K562 (cell line): ENCODE measurements at regions not wholly inside any gene's neighbourhood (a gene's known extent, or its start where the extent isn't known, plus 50 kb on each side); places are given as distances from the start of the nearest gene placed in this dataset.

Experiments used
- CHAMP1 ChIP-seq: fragments of 450-650 bp; IDR thresholded peaks from 2 replicates; pipeline ENCODE4 v1.6.1; 2016; ENCODE audit warnings: mild to moderate bottlenecking
- DPF2 ChIP-seq: fragments of 450-650 bp; IDR thresholded peaks from 2 replicates; pipeline ENCODE4 v1.6.1; 2016
- ELK1 ChIP-seq: sonication (generic); formaldehyde crosslinking; IDR thresholded peaks from 2 replicates; pipeline ENCODE4 v1.8.1; 2022; ENCODE audit warnings: missing genetic modification reagents
- HNRNPK ChIP-seq: fragments of 200-400 bp; formaldehyde crosslinking; IDR thresholded peaks from one replicate; pipeline ENCODE4 v1.6.1; 2018; ENCODE audit warnings: mild to moderate bottlenecking, low read depth, low read length; ENCODE audit not compliant: poor library complexity, severe bottlenecking
- HOMEZ ChIP-seq: fragments of 250-450 bp; sonication (Bioruptor Pico); IDR thresholded peaks from 2 replicates; pipeline ENCODE4 v1.4.0; 2020; ENCODE audit warnings: mild to moderate bottlenecking, moderate library complexity
- KAT7 ChIP-seq: sonication (generic); formaldehyde crosslinking; IDR thresholded peaks from 2 replicates; pipeline ENCODE4 v1.8.0; 2022; ENCODE audit warnings: missing genetic modification reagents, mild to moderate bottlenecking, borderline replicate concordance
- KLF1 ChIP-seq: fragments of 450-650 bp; IDR thresholded peaks from 2 replicates; pipeline ENCODE4 v1.6.1; 2016; ENCODE audit warnings: missing genetic modification characterization, missing compliant biosample characterization
- MEF2A ChIP-seq: IDR thresholded peaks from 2 replicates; pipeline ENCODE4 v1.6.1; 2011; ENCODE audit warnings: low read depth, mild to moderate bottlenecking, low read length, moderate library complexity; ENCODE audit not compliant: control insufficient read depth
- MEIS2 ChIP-seq: fragments of 450-650 bp; IDR thresholded peaks from 2 replicates; pipeline ENCODE4 v1.6.1; 2014; ENCODE audit warnings: mild to moderate bottlenecking; ENCODE audit not compliant: partially characterized antibody
- NFE2 ChIP-seq: IDR thresholded peaks from 2 replicates; pipeline ENCODE4 v1.6.1; 2014; ENCODE audit warnings: antibody characterized with exemption, low read depth
- NR2C2 ChIP-seq, 2 experiments: fragments of 200-800 bp in 1 of 2; sonication (Bioruptor generic) in 1 of 2; sonication (generic) in 1 of 2; formaldehyde crosslinking in 1 of 2; IDR thresholded peaks; 2 replicates each; pipeline versions ENCODE4 v1.6.1 to v1.8.0; 2016 to 2022; ENCODE audit warnings: mild to moderate bottlenecking in 1 of 2, missing compliant biosample characterization in 1 of 2, missing genetic modification characterization in 1 of 2, missing genetic modification reagents in 1 of 2
- RBM14 ChIP-seq: fragments of 200-400 bp; formaldehyde crosslinking; IDR thresholded peaks from 2 replicates; pipeline ENCODE4 v1.6.1; 2018; ENCODE audit warnings: low read depth, mild to moderate bottlenecking, low read length, moderate library complexity, borderline replicate concordance; ENCODE audit not compliant: insufficient read depth
- SPI1 ChIP-seq: IDR thresholded peaks from 2 replicates; pipeline ENCODE4 v1.6.1; 2011; ENCODE audit warnings: low read depth, low read length, control low read depth, borderline replicate concordance
- SREBF2 ChIP-seq: sonication (generic); formaldehyde crosslinking; IDR thresholded peaks from 2 replicates; pipeline ENCODE4 v1.4.0; 2020; ENCODE audit warnings: mild to moderate bottlenecking, missing genetic modification reagents
- ZBTB17 ChIP-seq: fragments of 450-650 bp; formaldehyde crosslinking; IDR thresholded peaks from 2 replicates; pipeline ENCODE4 v1.4.0; 2020; ENCODE audit warnings: mild to moderate bottlenecking
- ZBTB7A ChIP-seq: IDR thresholded peaks from 2 replicates; pipeline ENCODE4 v1.6.1; 2011; ENCODE audit warnings: low read depth, mild to moderate bottlenecking, low read length, moderate library complexity, borderline replicate concordance; ENCODE audit not compliant: control insufficient read depth
- ZC3H11A ChIP-seq: IDR thresholded peaks from 2 replicates; pipeline ENCODE4 v1.6.1; 2012; ENCODE audit warnings: low read depth, low read length, improper control_type of control experiment
- ZC3H8 ChIP-seq: fragments of 450-650 bp; IDR thresholded peaks from 2 replicates; pipeline ENCODE4 v1.6.1; 2017
- ZFP1 ChIP-seq: fragments of 450-650 bp; formaldehyde crosslinking; IDR thresholded peaks from 2 replicates; pipeline ENCODE4 v1.4.0; 2020; ENCODE audit warnings: mild to moderate bottlenecking, mixed read lengths
- ZNF175 ChIP-seq: fragments of 200-800 bp; sonication (Bioruptor generic); IDR thresholded peaks from 2 replicates; pipeline ENCODE4 v1.6.1; 2016; ENCODE audit warnings: low read depth, mild to moderate bottlenecking, missing genetic modification characterization, missing compliant biosample characterization
- ZNF445 ChIP-seq: fragments of 250-450 bp; sonication (Bioruptor Pico); IDR thresholded peaks from 2 replicates; pipeline ENCODE4 v1.4.0; 2020; ENCODE audit warnings: low read depth, mild to moderate bottlenecking, moderate library complexity
- ZNF584 ChIP-seq: fragments of 200-800 bp; sonication (Bioruptor generic); IDR thresholded peaks from 2 replicates; pipeline ENCODE4 v1.6.1; 2016; ENCODE audit warnings: low read depth, mild to moderate bottlenecking, missing genetic modification characterization, missing compliant biosample characterization

- TF ChIP-seq ZBTB7A (no peak), DPF2 (no peak; the same call in 1 of the 2 replicates), SPI1 (no peak), MEIS2 (peak; percentile 93), ZC3H11A (no peak), ZBTB17 (CRISPR knock-in tag) (no peak), ZFP1 (CRISPR knock-in tag) (no peak), ZNF175 (CRISPR knock-in tag) (0 out of 2 replicates have a peak, but pooled peaks have one; percentile 29), NR2C2 (CRISPR knock-in tag; IDR thresholded peaks at IDR 0.05) (no peak), NR2C2 (tag; IDR thresholded peaks at IDR 0.05) (peak; percentile 53; the same call in 1 of the 2 replicates), ZNF445 (CRISPR knock-in tag) (no peak), HOMEZ (no peak), ZC3H8 (no peak), CHAMP1 (no peak), ZNF584 (no peak), NFE2 (peak; percentile 93), SREBF2 (CRISPR knock-in tag) (no peak), RBM14 (no peak), ELK1 (CRISPR knock-in tag) (no peak), HNRNPK (no peak), KAT7 (no peak), KLF1 (tag) (no peak), MEF2A (no peak)
These were observed 59.9 kb downstream of the TNP1 start (continued) for GRCh38 chr2:216799873-216800431.
